Motor neuron (in vitro differentiated cells): ENCODE measurements at regions not wholly inside any gene's neighbourhood (a gene's known extent, or its start where the extent isn't known, plus 50 kb on each side); places are given as distances from the start of the nearest gene placed in this dataset.
"Not testable (repeated sequence)": the region's sequence is repeated elsewhere in the genome, so short reads cannot be mapped to it uniquely, and the experiment has no call there.

Experiments used
- ATAC-seq, 8 experiments: fragments of 200-7000 bp; cut with Tn5 transposase; replicated peaks in 6 of 8; 2 replicates each; pipeline ENCODE4 v1.8.0; 2021; ENCODE audit warnings: mild to moderate bottlenecking in 8 of 8, moderate library complexity in 8 of 8
- H3K27ac ChIP-seq, 2 donors: fragments of 250-450 bp; sonication (Bioruptor Pico); 2 replicates each; pipeline ENCODE4 v1.9.0; 2021; ENCODE audit warnings: antibody characterized with exemption in 2 of 2, mild to moderate bottlenecking in 2 of 2, moderate library complexity in 1 of 2
- H3K4me1 ChIP-seq, 2 donors: fragments of 250-450 bp; sonication (Bioruptor Pico); replicated peaks in 1 of 2; 2 replicates each; pipeline ENCODE4 v1.6.1; 2021; ENCODE audit warnings: antibody characterized with exemption in 2 of 2, mild to moderate bottlenecking in 2 of 2, moderate library complexity in 1 of 2
- H3K4me3 ChIP-seq, 5 donors: fragments of 250-450 bp; sonication (Bioruptor Pico); 2 replicates each; pipeline ENCODE4 v1.9.0; 2021; ENCODE audit warnings: antibody characterized with exemption in 5 of 5, mild to moderate bottlenecking in 5 of 5, moderate library complexity in 4 of 5
- WGBS, 10 experiments: fragments of 450-650 bp; shearing (Covaris generic); methylation state at CpG; one replicate each; pipeline ENCODE4 v1.0.0; 2022; 5-methylcytosine and 5-hydroxymethylcytosine counted together
- in situ Hi-C, 9 experiments: fragments of 400-800 bp; cut with MboI; loops; one replicate each; pipeline ENCODE4 v1.15.0; 2021; ENCODE audit warnings: low sequenced_read_pairs in 9 of 9, low pct_unique_long_range_greater_than_20kb in 2 of 9; ENCODE audit not compliant: unreplicated experiment in 9 of 9

- in situ Hi-C loops, result no loop called here
- WGBS, 10 experiments, result 0 to 80% (median 48%) methylated on average over 1 to 3 of the region's 3 CpGs; no CpG with 5 or more reads in 5 of the 10 experiments
- no peak for ATAC-seq
- Histone ChIP-seq H3K27ac (no peak overlapping the region), H3K4me1 (no peaks in the 10 kb centered on the region), H3K4me3 (no peak overlapping the region)
Observed at GRCh38 chr12:86411710-86412109, 155.5 kb upstream of the MGAT4C start.

GRCh38 chr12:86407620-86408208 is 151.5 kb upstream of the MGAT4C start:
- in situ Hi-C loops, result no loop called here
- WGBS, 10 experiments, result 5 to 79% (median 54%) methylated on average over 2 to 5 of the region's 5 CpGs; no CpG with 5 or more reads in 2 of the 10 experiments
- Histone ChIP-seq H3K4me1 (no peaks in the 10 kb centered on the region), H3K4me3 (no peak overlapping the region), H3K27ac (no peak overlapping the region)
- peak in 5 of 8 experiments; percentile 22 to 90 (median 82) for ATAC-seq

- Histone ChIP-seq H3K27ac (no peak overlapping the region), H3K4me3 (no peak overlapping the region), H3K4me1 (peaks cover 0 to 6% of the 10 kb centered on the region in 2 donors)
- in situ Hi-C loops, result no loop called here
- WGBS, 10 experiments, result 34 to 100% (median 90%) methylated on average over 1 to 2 of the region's 2 CpGs; no CpG with 5 or more reads in 3 of the 10 experiments
- ATAC-seq, result no peak
Observed at GRCh38 chr12:86389949-86390348, 133.8 kb upstream of the MGAT4C start.

GRCh38 chr12:86387591-86388145 is 131.5 kb upstream of the MGAT4C start:
- H3K4me1 ChIP-seq, result peaks cover 0 to 6% of the 10 kb centered on the region in 2 donors
- 60 to 75% (median 67%) methylated on average over 1 of the region's 1 CpG; no CpG with 5 or more reads in 3 of the 10 experiments for WGBS, 10 experiments
- ATAC-seq, result peak in 5 of 8 experiments; percentile 62 to 96 (median 77)
- H3K27ac ChIP-seq, result no peak overlapping the region
- in situ Hi-C loops, result no loop called here
- H3K4me3 ChIP-seq, result no peak overlapping the region

GRCh38 chr12:86383759-86384158 is 127.6 kb upstream of the MGAT4C start:
- H3K4me3 ChIP-seq, ATAC-seq, in situ Hi-C loops, H3K27ac ChIP-seq, H3K4me1 ChIP-seq: not testable (repeated sequence)
- 13 to 100% (median 80%) methylated on average over 1 to 3 of the region's 3 CpGs; no CpG with 5 or more reads in 1 of the 10 experiments for WGBS, 10 experiments

- WGBS, 10 experiments, result 0 to 77% (median 40%) methylated on average over 1 of the region's 1 CpG; no CpG with 5 or more reads in 1 of the 10 experiments
- no peak for ATAC-seq
- H3K27ac ChIP-seq, result no peak overlapping the region
- in situ Hi-C loops, result no loop called here
- H3K4me1 ChIP-seq, result peaks cover 0 to 3% of the 10 kb centered on the region in 2 donors
- H3K4me3 ChIP-seq, result no peak overlapping the region
Observed at GRCh38 chr12:86379337-86379736, 123.1 kb upstream of the MGAT4C start.

GRCh38 chr12:86376052-86376451 is 119.9 kb upstream of the MGAT4C start:
- peak in 2 of 8 experiments; percentile 41 to 45 for ATAC-seq
- Histone ChIP-seq H3K4me1 (peaks cover 0 to 7% of the 10 kb centered on the region in 2 donors), H3K27ac (no peak overlapping the region), H3K4me3 (no peak overlapping the region)
- in situ Hi-C loops, result no loop called here
- 14 to 100% (median 45%) methylated on average over 1 to 2 of the region's 2 CpGs; no CpG with 5 or more reads in 3 of the 10 experiments for WGBS, 10 experiments

GRCh38 chr12:86373813-86374212 is 117.6 kb upstream of the MGAT4C start:
- 0 to 100% (median 51%) methylated on average over 1 of the region's 1 CpG; no CpG with 5 or more reads in 2 of the 10 experiments for WGBS, 10 experiments

GRCh38 chr12:86367137-86367536 is 110.9 kb upstream of the MGAT4C start:
- ATAC-seq, result no peak
- 0 to 100% (median 100%) methylated on average over 1 of the region's 2 CpGs; no CpG with 5 or more reads in 2 of the 10 experiments for WGBS, 10 experiments

More at GRCh38 chr12:86373813-86374212, 117.6 kb upstream of the MGAT4C start:
- Histone ChIP-seq H3K4me1 (peaks cover 0 to 18% of the 10 kb centered on the region in 2 donors), H3K27ac (no peak overlapping the region), H3K4me3 (no peak overlapping the region)
- in situ Hi-C loops, result no loop called here
- ATAC-seq, result no peak

GRCh38 chr12:86349196-86349595 is 93.0 kb upstream of the MGAT4C start:
- in situ Hi-C loops, result no loop called here
- WGBS, 10 experiments, result 0 to 83% (median 34%) methylated on average over 1 to 2 of the region's 2 CpGs; no CpG with 5 or more reads in 2 of the 10 experiments
- peak in 2 of 8 experiments; percentile 30 to 33 for ATAC-seq
- Histone ChIP-seq H3K27ac (no peak overlapping the region), H3K4me1 (peaks cover 0 to 8% of the 10 kb centered on the region in 2 donors), H3K4me3 (no peak overlapping the region)

More at GRCh38 chr12:86367137-86367536, 110.9 kb upstream of the MGAT4C start:
- peaks cover 0 to 18% of the 10 kb centered on the region in 2 donors for H3K4me1 ChIP-seq
- in situ Hi-C loops, result no loop called here
- H3K27ac ChIP-seq, result no peak overlapping the region
- no peak overlapping the region for H3K4me3 ChIP-seq

- 0 to 100% (median 32%) methylated on average over 1 to 2 of the region's 2 CpGs; no CpG with 5 or more reads in 1 of the 10 experiments for WGBS, 10 experiments
- no peak overlapping the region for H3K27ac ChIP-seq
- peaks cover 0 to 22% of the 10 kb centered on the region in 2 donors for H3K4me1 ChIP-seq
- peak overlapping the region in 1 of 5 donors; percentile 3 for H3K4me3 ChIP-seq
- in situ Hi-C loops, result no loop called here
- ATAC-seq, result peak in 6 of 8 experiments; percentile 52 to 73 (median 60)
Observed at GRCh38 chr12:86333955-86334522, 77.8 kb upstream of the MGAT4C start.

GRCh38 chr12:86331457-86331856 is 75.3 kb upstream of the MGAT4C start:
- WGBS, 10 experiments, result 0 to 35% (median 13%) methylated on average over 1 to 2 of the region's 2 CpGs; no CpG with 5 or more reads in 1 of the 10 experiments
- in situ Hi-C loops, result no loop called here
- no peak overlapping the region for H3K27ac ChIP-seq
- peak in 5 of 8 experiments; percentile 11 to 53 (median 30) for ATAC-seq
- peaks cover 0 to 22% of the 10 kb centered on the region in 2 donors for H3K4me1 ChIP-seq
- H3K4me3 ChIP-seq, result no peak overlapping the region

GRCh38 chr12:86331012-86331411 is 74.8 kb upstream of the MGAT4C start:
- 20 to 100% (median 83%) methylated on average over 1 to 3 of the region's 4 CpGs; no CpG with 5 or more reads in 1 of the 10 experiments for WGBS, 10 experiments
- peaks cover 0 to 22% of the 10 kb centered on the region in 2 donors for H3K4me1 ChIP-seq
- ATAC-seq, result peak in 4 of 8 experiments; percentile 13 to 35 (median 20)
- in situ Hi-C loops, result no loop called here
- no peak overlapping the region for H3K27ac ChIP-seq
- H3K4me3 ChIP-seq, result no peak overlapping the region
